Nephron (organoid): ENCODE measurements at regions not wholly inside any gene's neighbourhood (a gene's known extent, or its start where the extent isn't known, plus 50 kb on each side); places are given as distances from the start of the nearest gene placed in this dataset.

Experiments
- H3K27ac Mint-ChIP-seq, 3 experiments: 2 replicates each; pipeline ENCODE4 v1.8.0; 2020; ENCODE audit warnings: mixed read lengths in 3 of 3, mild to moderate bottlenecking in 2 of 3, moderate library complexity in 1 of 3
- H3K27me3 Mint-ChIP-seq: 2 replicates; pipeline ENCODE4 v1.8.0; 2021; ENCODE audit warnings: low read depth, mild to moderate bottlenecking, moderate library complexity, mixed read lengths
- H3K36me3 Mint-ChIP-seq: 2 replicates; pipeline ENCODE4 v1.8.0; 2020; ENCODE audit warnings: low read depth, mixed read lengths
- H3K4me1 Mint-ChIP-seq: 2 replicates; pipeline ENCODE4 v1.8.0; 2020; ENCODE audit warnings: mixed read lengths
- H3K4me3 Mint-ChIP-seq, 3 experiments: 2 replicates each; pipeline ENCODE4 v1.8.0; 2020; ENCODE audit warnings: mild to moderate bottlenecking in 3 of 3, mixed read lengths in 3 of 3, moderate library complexity in 2 of 3
- H3K9me3 Mint-ChIP-seq: 2 replicates; pipeline ENCODE4 v1.8.0; 2020; ENCODE audit warnings: mixed read lengths
- CTCF ChIP-seq, 3 experiments: fragments of 200-600 bp; sonication (generic); IDR thresholded peaks; one replicate each; pipeline ENCODE4 v1.5.0; 2021; ENCODE audit warnings: antibody characterized with exemption in 3 of 3; ENCODE audit not compliant: unreplicated experiment in 3 of 3

- Mint-ChIP-seq H3K27me3 (peaks cover 4% of the 10 kb centered on the region), H3K27ac (peak overlapping the region in 1 of 3 experiments; percentile 1), H3K4me3 (no peak overlapping the region), H3K9me3 (peaks cover 4% of the 10 kb centered on the region), H3K4me1 (peaks cover 3% of the 10 kb centered on the region), H3K36me3 (no peaks in the 10 kb centered on the region)
- TF ChIP-seq CTCF (IDR thresholded peaks at IDR 0.05; ENCODE audit: unreplicated experiment in 3 of 3), result no peak
Measured at GRCh38 chr10:36021096-36021495, 379.0 kb upstream of the FZD8 start.

DNA sequence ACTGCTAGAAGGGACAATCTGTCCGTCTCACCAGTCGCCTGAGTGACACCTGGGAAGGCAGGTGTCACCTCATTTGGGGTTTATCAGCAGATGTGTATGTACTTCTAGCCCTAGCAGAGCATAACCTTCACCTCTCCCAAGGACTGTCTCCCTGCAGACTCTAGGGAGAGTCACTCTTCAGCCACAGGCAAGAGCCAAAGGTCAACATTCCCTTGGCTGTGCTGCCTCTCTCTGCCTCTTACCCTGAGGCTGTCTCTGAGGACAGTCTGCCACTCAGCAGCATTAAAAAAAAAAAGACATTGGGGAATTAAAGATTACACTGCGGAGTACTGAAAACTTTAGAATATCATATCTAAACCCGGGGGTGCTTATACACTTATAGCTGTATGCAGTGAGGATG is 377.7 kb upstream of the FZD8 start:
- no peaks in the 10 kb centered on the region for H3K36me3 Mint-ChIP-seq
- H3K4me1 Mint-ChIP-seq, result peaks cover 3% of the 10 kb centered on the region

DNA sequence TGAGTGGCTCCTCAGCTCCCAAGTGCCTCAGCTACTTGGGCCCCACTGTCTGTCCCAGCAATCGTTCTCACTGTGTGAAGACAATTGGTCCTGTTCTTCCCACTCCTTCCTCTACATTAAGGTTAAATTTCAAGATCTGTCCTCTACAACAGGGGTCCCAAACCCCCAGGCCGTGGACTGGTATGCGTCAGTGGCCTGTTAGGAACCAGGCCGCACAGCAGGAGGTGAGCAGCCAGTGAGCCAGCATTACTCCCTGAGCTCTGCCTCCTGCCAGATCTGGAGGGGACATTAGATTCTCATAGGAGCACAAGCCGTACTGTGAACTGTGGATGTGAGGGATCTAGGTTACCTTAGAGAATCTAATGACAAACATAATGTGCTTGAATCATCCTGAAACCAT is 376.9 kb upstream of the FZD8 start:
- H3K36me3 Mint-ChIP-seq, result no peaks in the 10 kb centered on the region

More for the DNA sequence above, 377.7 kb upstream of the FZD8 start:
- TF ChIP-seq CTCF (IDR thresholded peaks at IDR 0.05; ENCODE audit: unreplicated experiment in 3 of 3), result no peak
- H3K27me3 Mint-ChIP-seq, result no peaks in the 10 kb centered on the region
- H3K27ac Mint-ChIP-seq, result no peak overlapping the region
- H3K9me3 Mint-ChIP-seq, result no peaks in the 10 kb centered on the region
- no peak overlapping the region for H3K4me3 Mint-ChIP-seq

GRCh38 chr10:36017137-36017536 is 375.0 kb upstream of the FZD8 start:
- H3K27ac Mint-ChIP-seq, result no peak overlapping the region
- H3K4me1 Mint-ChIP-seq, result peaks cover 3% of the 10 kb centered on the region
- H3K9me3 Mint-ChIP-seq, result peaks cover 3% of the 10 kb centered on the region
- H3K4me3 Mint-ChIP-seq, result no peak overlapping the region
- H3K27me3 Mint-ChIP-seq, result no peaks in the 10 kb centered on the region
- TF ChIP-seq CTCF (IDR thresholded peaks at IDR 0.05; ENCODE audit: unreplicated experiment in 3 of 3), result no peak
- no peaks in the 10 kb centered on the region for H3K36me3 Mint-ChIP-seq

More for the DNA sequence above, 376.9 kb upstream of the FZD8 start:
- Mint-ChIP-seq H3K4me1 (peaks cover 3% of the 10 kb centered on the region), H3K27ac (no peak overlapping the region), H3K27me3 (no peaks in the 10 kb centered on the region), H3K4me3 (no peak overlapping the region), H3K9me3 (peaks cover under 1% of the 10 kb centered on the region)
- no peak for TF ChIP-seq CTCF (IDR thresholded peaks at IDR 0.05; ENCODE audit: unreplicated experiment in 3 of 3)

- H3K36me3 Mint-ChIP-seq, result no peaks in the 10 kb centered on the region
- H3K4me1 Mint-ChIP-seq, result no peaks in the 10 kb centered on the region
- H3K9me3 Mint-ChIP-seq, result peaks cover 9% of the 10 kb centered on the region
- no peak overlapping the region for H3K4me3 Mint-ChIP-seq
- H3K27ac Mint-ChIP-seq, result no peak overlapping the region
- H3K27me3 Mint-ChIP-seq, result no peaks in the 10 kb centered on the region
- TF ChIP-seq CTCF (IDR thresholded peaks at IDR 0.05; ENCODE audit: unreplicated experiment in 3 of 3), result no peak
Measured at GRCh38 chr10:36007369-36007768, 365.3 kb upstream of the FZD8 start.

GRCh38 chr10:36003688-36004087 is 361.6 kb upstream of the FZD8 start:
- Mint-ChIP-seq H3K4me1 (no peaks in the 10 kb centered on the region), H3K4me3 (no peak overlapping the region), H3K27ac (no peak overlapping the region), H3K27me3 (no peaks in the 10 kb centered on the region), H3K36me3 (no peaks in the 10 kb centered on the region), H3K9me3 (peaks cover 11% of the 10 kb centered on the region)
- no peak for TF ChIP-seq CTCF (IDR thresholded peaks at IDR 0.05; ENCODE audit: unreplicated experiment in 3 of 3)
